Pons (tissue), 1 donor: ENCODE measurements at regions not wholly inside any gene's neighbourhood (a gene's known extent, or its start where the extent isn't known, plus 50 kb on each side); places are given as distances from the start of the nearest gene placed in this dataset.
"Not testable (repeated sequence)": the region's sequence is repeated elsewhere in the genome, so short reads cannot be mapped to it uniquely, and the experiment has no call there.

Experiments used
- DNase-seq: peaks from one replicate; pipeline ENCODE4 v3.0.0-alpha.2; 2016; ENCODE audit warnings: low spot score

DNA sequence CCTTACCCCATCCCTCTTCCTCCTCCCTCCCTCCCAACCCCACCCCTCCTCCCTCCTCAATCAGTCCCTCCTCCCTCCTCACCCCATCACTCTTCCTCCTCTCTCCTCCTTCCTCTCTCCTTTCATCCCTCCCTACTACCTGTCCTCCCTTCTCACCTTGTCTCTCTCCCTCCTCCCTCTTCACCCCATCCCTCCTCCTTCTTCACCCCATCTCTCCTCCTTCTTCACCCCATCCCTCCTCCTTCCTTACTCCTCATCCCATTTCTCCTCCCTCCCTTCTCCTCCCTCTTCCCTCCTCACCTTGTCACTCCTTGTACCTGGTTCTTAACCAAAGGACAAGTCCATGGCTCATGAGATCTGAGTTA, 222.4 kb downstream of the TTLL2 start:
- DNase-seq, result no peak

- no peak for DNase-seq
Measured at GRCh38 chr6:167547751-167548150, 222.9 kb downstream of the TTLL2 start.

GRCh38 chr6:167548451-167548850, 223.6 kb downstream of the TTLL2 start:
- no peak for DNase-seq

DNA sequence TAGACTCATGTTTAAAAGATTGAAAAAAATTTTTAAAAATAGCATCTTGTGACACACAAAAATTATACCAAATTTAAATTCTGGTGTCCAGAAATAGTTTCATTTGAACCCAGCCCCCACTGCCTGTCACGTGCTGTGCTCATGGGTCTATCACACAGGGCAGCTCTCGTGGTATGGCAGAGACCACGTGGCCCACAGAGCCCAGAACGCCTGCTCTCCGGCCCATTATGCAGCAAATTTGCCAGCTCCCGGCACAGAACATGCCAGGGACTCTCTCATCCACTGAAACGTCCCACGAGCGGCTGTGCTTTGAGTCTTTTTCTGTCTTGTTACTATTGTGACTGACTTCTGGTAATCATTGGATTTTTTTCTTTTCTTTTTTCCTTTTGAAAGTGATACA, 224.3 kb downstream of the TTLL2 start:
- DNase-seq, result no peak

- DNase-seq, result peak; percentile 72
Measured at GRCh38 chr6:167550941-167551627, 226.2 kb downstream of the TTLL2 start.

DNA sequence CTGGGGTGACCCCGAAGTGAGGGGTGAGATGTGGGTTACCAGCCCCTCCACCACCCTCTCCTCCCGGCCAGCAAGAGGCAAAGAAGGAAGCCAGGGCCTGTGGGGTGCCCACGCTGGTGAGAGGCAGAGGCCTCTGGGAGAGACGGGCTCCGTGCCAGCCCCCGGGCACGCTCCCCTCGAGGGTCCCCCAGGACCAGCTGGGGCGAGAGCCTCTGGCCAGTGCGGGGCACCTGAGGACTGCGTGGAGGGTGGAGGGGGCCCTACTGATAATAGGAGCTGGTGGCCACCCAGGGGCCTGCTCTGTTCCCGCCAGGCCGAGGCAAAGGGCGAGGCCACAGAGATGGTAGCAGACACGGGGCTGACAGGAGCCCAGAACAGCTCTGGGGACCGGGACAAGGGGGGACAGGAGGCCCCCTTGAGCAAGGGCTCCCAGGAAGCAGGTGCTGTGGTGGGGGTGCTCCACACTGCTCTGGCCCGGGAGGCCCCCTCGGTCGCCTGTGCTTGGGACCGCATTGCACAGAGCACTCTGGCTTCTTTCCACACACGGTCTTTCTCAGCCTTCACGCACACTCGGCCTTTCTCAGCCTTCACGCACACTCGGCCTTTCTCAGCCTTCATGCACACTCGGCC, 226.9 kb downstream of the TTLL2 start:
- no peak for DNase-seq

DNA sequence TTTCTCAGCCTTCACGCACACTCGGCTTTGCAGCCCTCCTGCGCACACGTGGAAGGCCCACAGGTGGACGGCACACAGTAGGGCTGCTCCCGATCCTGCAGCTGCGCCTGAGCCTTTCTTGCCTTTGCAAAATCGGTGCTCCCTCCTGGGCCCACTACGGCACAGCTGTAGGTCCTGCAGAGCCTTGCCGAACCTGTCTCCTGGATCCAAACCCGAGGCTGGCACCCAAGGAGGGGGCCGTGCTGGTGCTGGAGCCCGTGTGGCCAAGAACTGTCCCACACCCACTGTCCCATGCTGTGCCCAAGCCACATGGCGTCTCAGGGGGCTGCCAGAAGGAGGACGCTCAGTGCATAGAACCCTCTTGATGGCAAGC, 227.4 kb downstream of the TTLL2 start:
- no peak for DNase-seq

GRCh38 chr6:167552961-167553735, 228.3 kb downstream of the TTLL2 start:
- DNase-seq, result no peak

DNA sequence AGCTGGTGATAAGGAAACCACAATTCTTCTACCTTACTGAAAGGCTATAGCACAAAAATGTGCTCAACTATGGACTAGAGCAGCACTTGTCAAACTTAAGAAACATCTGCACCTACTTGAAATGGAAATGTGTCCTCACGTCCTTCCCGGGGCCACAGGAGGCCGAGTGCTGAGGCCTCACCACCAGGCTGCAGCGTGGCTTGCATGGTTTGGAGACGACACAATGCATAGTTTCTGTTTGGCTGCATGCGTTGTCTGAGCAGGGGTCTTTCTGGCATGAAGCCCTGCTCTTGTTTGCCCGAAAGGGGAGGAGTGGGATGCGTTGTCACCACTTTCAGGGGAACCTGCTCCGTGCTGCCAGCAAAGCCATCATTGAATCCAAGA, 228.8 kb downstream of the TTLL2 start:
- DNase-seq, result no peak

- no peak for DNase-seq
Measured at GRCh38 chr6:167554854-167555253, 230.0 kb downstream of the TTLL2 start.

GRCh38 chr6:167555836-167556235, 230.9 kb downstream of the TTLL2 start:
- no peak for DNase-seq

DNA sequence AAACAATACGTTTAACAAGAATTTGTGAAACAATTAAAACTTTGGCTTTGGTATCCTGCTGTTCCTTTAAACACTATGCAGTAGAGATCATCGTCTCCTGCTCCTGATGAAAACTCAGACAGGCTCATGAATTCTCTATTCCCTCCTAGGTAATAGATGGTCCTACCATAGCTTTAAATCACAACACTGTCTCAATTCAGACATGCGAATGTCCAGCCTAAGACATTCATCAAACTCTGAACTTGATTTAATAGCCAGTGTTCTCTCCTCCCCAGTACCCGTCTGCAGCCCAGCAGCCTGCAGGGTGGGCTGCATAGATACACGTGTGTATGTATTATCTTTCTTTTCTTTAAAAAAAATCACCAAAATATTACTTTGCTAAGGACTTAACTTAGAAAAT, 232.8 kb downstream of the TTLL2 start:
- no peak for DNase-seq

GRCh38 chr6:167558246-167559177, 233.6 kb downstream of the TTLL2 start:
- no peak for DNase-seq

- no peak for DNase-seq
Measured at GRCh38 chr6:167559675-167560479, 235.0 kb downstream of the TTLL2 start.

GRCh38 chr6:167560673-167561569, 236.0 kb downstream of the TTLL2 start:
- no peak for DNase-seq

GRCh38 chr6:167562862-167563261, 238.0 kb downstream of the TTLL2 start:
- not testable (repeated sequence) for DNase-seq

GRCh38 chr6:167564416-167565250, 239.7 kb downstream of the TTLL2 start:
- no peak for DNase-seq

DNA sequence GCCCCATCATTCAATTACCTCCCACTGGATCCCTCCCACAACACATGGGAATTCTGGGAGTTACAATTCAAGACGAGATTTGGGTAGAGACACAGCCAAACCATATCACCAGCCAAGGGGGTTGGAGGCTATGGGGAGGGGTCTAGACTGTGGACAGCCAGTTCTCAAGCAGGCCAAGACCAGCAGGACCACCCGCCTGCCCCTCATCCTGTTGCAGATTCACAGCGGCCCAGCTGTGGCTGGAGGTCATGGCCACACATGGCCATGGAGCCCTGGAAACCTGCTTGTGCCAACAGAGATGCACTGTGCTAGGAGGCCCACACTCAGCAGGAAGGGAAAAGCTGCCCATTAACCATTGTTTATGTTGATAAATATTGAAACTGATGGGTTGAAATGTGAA, 240.5 kb downstream of the TTLL2 start:
- no peak for DNase-seq

GRCh38 chr6:167565884-167566599, 241.2 kb downstream of the TTLL2 start:
- no peak for DNase-seq
